ENCODE measurements at regions not wholly inside any gene's neighbourhood (a gene's known extent, or its start where the extent isn't known, plus 50 kb on each side); places are given as distances from the start of the nearest gene placed in this dataset.

- TF ChIP-seq CTCF (conservative IDR thresholded peaks at IDR 0.05), result no peak
- TF ChIP-seq EZH2 (IDR thresholded peaks at IDR 0.05; ENCODE audit: low read depth), result no peak
These were observed 68.0 kb upstream of the PSME4 start for GRCh38 chr2:54038835-54039234.

Measured in PC-9 (cell line).